ENCODE measurements at regions not wholly inside any gene's neighbourhood (a gene's known extent, or its start where the extent isn't known, plus 50 kb on each side); places are given as distances from the start of the nearest gene placed in this dataset.
A peak's percentile ranks its signal among the peaks of the same experiment; 100 is the strongest.

GRCh38 chr18:8477615-8478014 lies 131.6 kb upstream of the RAB12 start:
- H3K27ac Mint-ChIP-seq: no peak overlapping the region
- H3K9me3 Mint-ChIP-seq (ENCODE audit: low read depth): no peaks in the 10 kb centered on the region
- H3K4me3 Mint-ChIP-seq (ENCODE audit: low read depth): no peak overlapping the region
- H3K4me1 Mint-ChIP-seq (ENCODE audit: low read depth): peaks cover 2% of the 10 kb centered on the region
- H3K36me3 Mint-ChIP-seq (ENCODE audit: insufficient read depth): no peaks in the 10 kb centered on the region
- peaks cover 24% of the 10 kb centered on the region for H3K27me3 Mint-ChIP-seq
- no peak for TF ChIP-seq CTCF (IDR thresholded peaks at IDR 0.05; ENCODE audit: unreplicated experiment)
- no peak for DNase-seq (ENCODE audit: low spot score, unreplicated experiment)

DNA sequence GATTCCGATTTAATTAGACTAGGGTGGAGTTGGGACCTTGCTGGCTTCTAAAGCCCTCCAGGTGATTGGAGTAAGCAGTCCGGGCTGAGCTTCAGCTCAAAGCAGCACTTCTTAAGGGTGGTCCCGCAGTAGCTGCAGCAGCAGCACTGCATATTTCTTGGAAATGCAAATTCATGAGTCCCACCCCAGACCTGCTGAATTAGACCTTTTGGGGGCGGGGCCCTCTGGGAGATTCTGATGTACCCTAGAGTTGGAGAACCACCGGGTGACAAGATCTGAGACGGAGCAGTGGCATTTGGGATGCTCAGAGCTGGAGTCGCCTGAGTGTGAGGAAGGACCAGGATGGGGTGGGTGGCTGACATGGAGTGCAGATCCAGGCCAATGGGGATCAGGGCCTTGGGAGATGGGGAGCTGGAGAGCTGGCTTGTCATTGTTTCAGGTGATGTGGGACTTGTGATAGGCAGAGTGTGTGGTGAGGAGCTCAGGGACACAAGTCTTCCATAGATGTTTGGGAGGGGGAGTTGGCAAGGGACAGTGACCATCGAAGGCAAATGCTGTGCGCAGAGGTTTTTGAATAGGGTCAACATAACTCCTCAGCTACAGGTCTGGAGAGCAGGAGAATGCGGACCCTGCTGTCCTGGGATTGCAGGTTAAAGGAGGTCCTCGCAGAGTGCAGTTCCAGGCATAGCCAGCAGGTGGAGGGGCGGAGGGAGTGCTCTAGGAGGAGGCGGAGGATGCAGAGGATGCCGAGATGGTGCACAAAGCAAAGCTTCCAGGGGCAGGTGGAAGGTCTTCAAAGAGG lies 130.9 kb upstream of the RAB12 start:
- Mint-ChIP-seq H3K9me3 (ENCODE audit: low read depth) (no peaks in the 10 kb centered on the region), H3K4me3 (ENCODE audit: low read depth) (no peak overlapping the region), H3K27me3 (peaks cover 24% of the 10 kb centered on the region), H3K27ac (no peak overlapping the region), H3K36me3 (ENCODE audit: insufficient read depth) (no peaks in the 10 kb centered on the region), H3K4me1 (ENCODE audit: low read depth) (peaks cover 2% of the 10 kb centered on the region)
- TF ChIP-seq CTCF (IDR thresholded peaks at IDR 0.05; ENCODE audit: unreplicated experiment): peak; percentile 83
- DNase-seq (ENCODE audit: low spot score, unreplicated experiment): peak; percentile 80

- Mint-ChIP-seq H3K4me1 (ENCODE audit: low read depth) (peaks cover 2% of the 10 kb centered on the region), H3K4me3 (ENCODE audit: low read depth) (no peak overlapping the region), H3K27me3 (peaks cover 24% of the 10 kb centered on the region), H3K36me3 (ENCODE audit: insufficient read depth) (no peaks in the 10 kb centered on the region), H3K27ac (no peak overlapping the region), H3K9me3 (ENCODE audit: low read depth) (no peaks in the 10 kb centered on the region)
- peak; percentile 14 for TF ChIP-seq CTCF (IDR thresholded peaks at IDR 0.05; ENCODE audit: unreplicated experiment)
- no peak for DNase-seq (ENCODE audit: low spot score, unreplicated experiment)
Measured at GRCh38 chr18:8478968-8479370, 130.3 kb upstream of the RAB12 start.

DNA sequence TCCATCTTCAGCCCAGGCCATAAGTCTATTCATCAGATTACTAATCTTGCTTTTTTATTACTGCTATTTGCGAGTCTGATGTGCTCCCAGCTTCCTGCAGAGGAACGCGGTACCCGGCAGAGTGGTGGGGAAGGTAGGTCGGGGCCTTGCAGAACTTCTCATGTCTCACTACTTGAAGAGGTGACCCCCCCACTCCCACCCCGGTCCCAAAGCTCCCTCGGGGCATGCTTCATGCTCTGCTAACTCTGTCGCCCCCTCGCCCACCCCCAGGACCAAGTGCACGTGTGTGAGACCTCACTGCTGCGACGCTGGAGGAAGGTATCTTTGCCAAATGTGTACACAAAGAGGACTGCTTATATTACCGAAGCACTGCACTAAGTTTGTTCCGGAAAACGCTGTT lies 129.4 kb upstream of the RAB12 start:
- H3K27me3 Mint-ChIP-seq: peaks cover 28% of the 10 kb centered on the region
- no peak overlapping the region for H3K27ac Mint-ChIP-seq
- TF ChIP-seq CTCF (IDR thresholded peaks at IDR 0.05; ENCODE audit: unreplicated experiment): no peak
- DNase-seq (ENCODE audit: low spot score, unreplicated experiment): no peak
- H3K4me1 Mint-ChIP-seq (ENCODE audit: low read depth): peaks cover 2% of the 10 kb centered on the region
- no peaks in the 10 kb centered on the region for H3K36me3 Mint-ChIP-seq (ENCODE audit: insufficient read depth)
- H3K9me3 Mint-ChIP-seq (ENCODE audit: low read depth): no peaks in the 10 kb centered on the region
- H3K4me3 Mint-ChIP-seq (ENCODE audit: low read depth): no peak overlapping the region

DNA sequence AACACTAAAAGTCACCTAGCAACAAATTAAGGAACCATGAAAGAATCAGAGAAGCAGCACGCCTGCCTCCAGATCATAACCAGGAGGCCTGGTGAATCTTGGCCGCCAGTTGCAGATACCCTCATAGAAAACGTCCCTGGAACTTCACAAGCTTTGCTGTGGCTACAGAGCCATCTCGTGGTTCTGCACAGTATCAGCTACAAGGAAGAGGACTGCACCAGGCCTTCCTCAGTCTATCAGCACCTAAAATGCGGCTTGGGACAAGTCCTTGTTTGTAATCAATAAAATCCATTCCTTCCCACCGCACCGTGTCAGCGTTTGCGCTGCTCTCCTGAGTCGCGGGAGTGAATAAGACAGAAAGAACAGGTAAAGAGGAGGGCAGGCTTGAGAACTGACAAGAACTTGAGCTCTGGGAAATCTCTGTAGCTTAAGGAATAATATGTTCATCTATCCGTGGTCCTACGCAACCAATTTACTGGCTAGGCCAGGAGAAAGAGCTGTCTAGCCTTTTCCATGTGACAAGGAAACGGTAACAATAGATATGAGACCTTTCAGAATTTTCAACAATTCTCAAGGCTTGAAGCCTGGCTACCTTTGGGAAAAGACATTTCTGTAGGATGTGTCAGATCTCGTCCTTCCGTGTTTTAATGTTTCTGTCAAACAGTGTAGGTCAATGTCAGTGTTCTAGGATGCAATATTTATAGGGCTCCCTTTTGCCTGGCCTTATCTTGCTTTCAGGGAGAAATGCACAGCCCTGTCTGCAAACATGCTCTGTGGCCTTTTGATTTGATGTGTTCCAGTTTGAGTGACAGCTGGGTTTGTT lies 128.5 kb upstream of the RAB12 start:
- H3K4me1 Mint-ChIP-seq (ENCODE audit: low read depth): peaks cover 2% of the 10 kb centered on the region
- H3K9me3 Mint-ChIP-seq (ENCODE audit: low read depth): no peaks in the 10 kb centered on the region
- H3K27me3 Mint-ChIP-seq: peaks cover 24% of the 10 kb centered on the region
- peak; percentile 70 for TF ChIP-seq CTCF (IDR thresholded peaks at IDR 0.05; ENCODE audit: unreplicated experiment)
- no peak overlapping the region for H3K4me3 Mint-ChIP-seq (ENCODE audit: low read depth)
- H3K27ac Mint-ChIP-seq: no peak overlapping the region
- DNase-seq (ENCODE audit: low spot score, unreplicated experiment): peak; percentile 35
- H3K36me3 Mint-ChIP-seq (ENCODE audit: insufficient read depth): no peaks in the 10 kb centered on the region

Measured in progenitor cell of endocrine pancreas (in vitro differentiated cells).